ENCODE measurements at regions not wholly inside any gene's neighbourhood (a gene's known extent, or its start where the extent isn't known, plus 50 kb on each side); places are given as distances from the start of the nearest gene placed in this dataset.

DNA sequence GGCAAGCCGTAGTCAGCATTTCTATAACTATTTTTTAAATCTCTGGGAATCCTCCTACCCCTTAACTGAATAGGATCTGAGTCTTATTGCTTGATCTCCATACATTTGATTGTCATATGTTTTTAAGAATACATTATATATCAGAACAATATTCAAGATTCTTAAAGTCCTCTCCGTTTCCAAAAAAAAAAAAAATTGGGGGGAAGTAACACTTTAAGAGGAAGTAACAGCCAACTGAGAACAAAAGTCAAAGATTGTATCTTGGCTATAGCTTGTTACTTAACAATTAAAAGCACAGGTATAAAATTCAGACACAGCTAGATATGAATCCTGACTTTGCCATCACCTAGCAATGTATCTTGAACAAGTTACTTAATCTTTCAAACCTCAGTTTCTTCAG, 169.9 kb upstream of the ADO start:
- peaks cover 14% of the 10 kb centered on the region for H3K4me1 ChIP-seq (ENCODE audit: control insufficient read depth, insufficient read depth, low read length)
- H3K27me3 ChIP-seq (ENCODE audit: control insufficient read depth, insufficient read depth, low read length), result no peaks in the 10 kb centered on the region
- no peak overlapping the region for H3K9ac ChIP-seq (ENCODE audit: low read depth, low read length)
- H3K4me3 ChIP-seq (ENCODE audit: low read length), result no peak overlapping the region
- no peak overlapping the region for H3K4me2 ChIP-seq (ENCODE audit: low read length)
- H3K9me3 ChIP-seq (replicated peaks; ENCODE audit: low read length), result no peaks in the 10 kb centered on the region
- H3K36me3 ChIP-seq (ENCODE audit: insufficient read depth, low read length), result no peaks in the 10 kb centered on the region

DNA sequence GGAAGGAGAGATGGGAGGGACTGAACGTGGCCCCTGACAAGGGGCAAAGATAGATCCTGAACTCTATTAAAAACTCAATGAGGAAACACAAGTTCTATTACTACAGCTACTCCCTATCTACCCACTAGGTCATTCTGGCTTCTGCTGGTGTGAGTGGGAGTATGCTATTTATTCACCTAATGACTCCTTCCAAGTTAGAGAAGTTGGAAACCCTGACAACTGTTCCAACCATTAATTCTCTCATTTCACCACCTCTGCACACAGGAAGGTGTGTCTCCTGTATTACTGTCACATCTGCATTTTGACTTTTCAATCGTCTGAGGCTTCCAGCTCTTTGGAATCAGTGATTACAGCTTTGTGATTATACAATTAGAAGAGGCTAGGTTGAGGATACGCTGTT, 169.4 kb upstream of the ADO start:
- H3K36me3 ChIP-seq (ENCODE audit: insufficient read depth, low read length), result no peaks in the 10 kb centered on the region
- H3K4me2 ChIP-seq (ENCODE audit: low read length), result no peak overlapping the region
- peaks cover 14% of the 10 kb centered on the region for H3K4me1 ChIP-seq (ENCODE audit: control insufficient read depth, insufficient read depth, low read length)
- no peaks in the 10 kb centered on the region for H3K9me3 ChIP-seq (replicated peaks; ENCODE audit: low read length)
- no peak overlapping the region for H3K4me3 ChIP-seq (ENCODE audit: low read length)
- no peaks in the 10 kb centered on the region for H3K27me3 ChIP-seq (ENCODE audit: control insufficient read depth, insufficient read depth, low read length)
- no peak overlapping the region for H3K9ac ChIP-seq (ENCODE audit: low read depth, low read length)

DNA sequence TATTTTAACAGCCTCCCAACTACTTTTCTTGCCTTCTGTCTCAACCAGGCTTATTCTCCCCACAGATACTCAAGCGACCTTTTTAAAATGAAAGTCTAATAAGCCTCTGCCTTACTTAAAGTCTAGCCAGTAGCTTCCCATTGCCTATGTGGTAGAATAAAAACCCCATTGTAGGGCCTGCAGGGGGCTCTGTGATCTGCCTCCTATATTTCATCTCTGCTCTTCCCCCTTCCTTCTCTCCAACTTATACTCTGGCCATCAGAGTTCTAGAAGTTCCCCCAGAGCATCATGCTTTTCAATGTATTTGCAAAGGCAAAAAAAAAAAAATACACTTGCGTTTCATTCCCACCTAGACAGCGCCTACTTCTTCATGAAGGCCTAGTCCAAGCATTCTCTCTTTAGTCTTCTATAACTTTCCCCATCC, 167.7 kb upstream of the ADO start:
- Histone ChIP-seq H3K4me3 (ENCODE audit: low read length) (no peak overlapping the region), H3K4me1 (ENCODE audit: control insufficient read depth, insufficient read depth, low read length) (peaks cover 14% of the 10 kb centered on the region)

DNA sequence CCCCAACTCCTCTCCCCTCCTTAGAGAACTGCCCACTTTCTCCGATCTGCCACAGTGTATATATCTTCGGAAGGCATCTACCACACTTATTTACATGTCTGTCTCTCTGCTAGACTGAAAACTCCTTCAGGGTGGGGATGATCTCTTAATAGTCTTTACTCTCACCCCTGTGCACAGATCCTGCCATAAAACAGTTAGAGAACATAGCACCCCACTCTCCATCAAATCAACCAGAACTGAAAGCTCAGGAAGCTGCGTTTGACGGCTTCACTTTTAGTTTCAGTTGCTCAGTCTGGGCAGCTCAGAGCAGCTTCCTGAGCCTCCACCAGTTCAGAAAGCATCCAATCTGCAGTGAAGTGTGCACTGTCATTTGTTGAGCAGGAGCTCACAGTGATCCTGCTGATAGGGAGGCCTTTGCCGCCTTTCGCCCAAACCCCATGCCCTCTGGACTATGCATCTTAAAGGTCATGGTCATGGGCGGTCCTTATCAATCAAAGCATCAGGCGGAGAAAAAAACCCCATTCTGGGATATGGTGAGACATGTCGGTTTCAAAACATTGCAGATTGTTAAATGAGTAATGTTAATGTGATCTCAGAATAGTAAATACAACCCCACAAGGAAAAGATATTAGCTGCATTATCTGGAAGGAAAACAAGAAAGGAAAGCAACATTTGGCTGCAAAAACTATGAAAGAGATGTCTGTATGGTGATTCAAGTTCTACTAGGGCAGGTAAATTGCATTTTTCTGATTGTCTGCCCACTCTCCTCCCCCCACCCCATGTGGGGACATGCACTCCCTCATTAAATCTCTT, 167.1 kb upstream of the ADO start:
- Histone ChIP-seq H3K9ac (ENCODE audit: low read depth, low read length) (no peak overlapping the region), H3K27me3 (ENCODE audit: control insufficient read depth, insufficient read depth, low read length) (no peaks in the 10 kb centered on the region), H3K9me3 (replicated peaks; ENCODE audit: low read length) (no peaks in the 10 kb centered on the region), H3K36me3 (ENCODE audit: insufficient read depth, low read length) (no peaks in the 10 kb centered on the region), H3K4me3 (ENCODE audit: low read length) (peak overlapping the region; percentile 14), H3K4me2 (ENCODE audit: low read length) (peak overlapping the region; percentile 43), H3K4me1 (ENCODE audit: control insufficient read depth, insufficient read depth, low read length) (peaks cover 14% of the 10 kb centered on the region)

More for the DNA sequence above, 167.7 kb upstream of the ADO start:
- no peak overlapping the region for H3K4me2 ChIP-seq (ENCODE audit: low read length)
- H3K9me3 ChIP-seq (replicated peaks; ENCODE audit: low read length), result no peaks in the 10 kb centered on the region
- H3K36me3 ChIP-seq (ENCODE audit: insufficient read depth, low read length), result no peaks in the 10 kb centered on the region
- H3K9ac ChIP-seq (ENCODE audit: low read depth, low read length), result no peak overlapping the region
- no peaks in the 10 kb centered on the region for H3K27me3 ChIP-seq (ENCODE audit: control insufficient read depth, insufficient read depth, low read length)

DNA sequence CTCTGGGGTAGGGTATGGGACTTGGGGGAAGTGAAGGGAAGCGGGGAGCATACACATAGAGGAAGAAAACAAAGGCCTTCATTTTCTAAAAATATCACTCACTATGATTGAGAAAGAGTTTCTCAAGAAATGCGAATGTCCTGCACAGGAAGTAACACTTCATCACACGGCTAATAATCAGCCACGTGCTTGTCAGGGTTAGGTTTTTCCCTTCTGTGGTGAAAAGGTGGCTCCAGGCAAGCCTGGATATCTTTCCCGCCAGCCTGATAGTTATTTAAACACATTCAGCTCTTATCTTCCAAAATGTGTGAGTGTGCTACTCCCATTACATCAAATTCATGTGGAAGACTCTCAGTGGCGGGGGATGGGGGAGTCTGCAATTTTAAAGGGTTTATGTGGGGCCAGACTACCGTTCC, 166.4 kb upstream of the ADO start:
- H3K36me3 ChIP-seq (ENCODE audit: insufficient read depth, low read length), result no peaks in the 10 kb centered on the region
- no peak overlapping the region for H3K4me2 ChIP-seq (ENCODE audit: low read length)
- H3K4me3 ChIP-seq (ENCODE audit: low read length), result no peak overlapping the region
- no peaks in the 10 kb centered on the region for H3K27me3 ChIP-seq (ENCODE audit: control insufficient read depth, insufficient read depth, low read length)
- no peaks in the 10 kb centered on the region for H3K9me3 ChIP-seq (replicated peaks; ENCODE audit: low read length)
- H3K9ac ChIP-seq (ENCODE audit: low read depth, low read length), result no peak overlapping the region
- H3K4me1 ChIP-seq (ENCODE audit: control insufficient read depth, insufficient read depth, low read length), result peaks cover 14% of the 10 kb centered on the region

DNA sequence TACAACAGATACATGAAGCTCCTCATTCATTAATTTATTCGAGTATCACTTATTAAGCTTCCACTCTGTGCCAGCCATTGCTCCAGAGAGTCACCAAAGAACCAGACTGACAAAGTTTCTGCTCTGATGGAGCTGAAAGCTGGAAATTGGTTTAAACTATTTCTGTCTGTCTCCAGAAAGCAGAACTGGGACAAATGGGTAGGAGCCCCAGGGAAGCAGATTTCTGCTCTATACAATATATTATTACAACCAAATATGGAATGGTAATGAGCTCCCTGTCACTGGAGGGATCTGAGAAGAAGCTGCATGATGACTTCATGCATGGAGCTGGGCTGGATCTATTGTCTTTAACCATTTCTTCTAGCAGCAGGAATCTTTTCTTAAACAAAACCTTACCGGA, 165.4 kb upstream of the ADO start:
- Histone ChIP-seq H3K36me3 (ENCODE audit: insufficient read depth, low read length) (no peaks in the 10 kb centered on the region), H3K9me3 (replicated peaks; ENCODE audit: low read length) (no peaks in the 10 kb centered on the region), H3K9ac (ENCODE audit: low read depth, low read length) (no peak overlapping the region), H3K4me1 (ENCODE audit: control insufficient read depth, insufficient read depth, low read length) (peaks cover 14% of the 10 kb centered on the region), H3K4me2 (ENCODE audit: low read length) (no peak overlapping the region), H3K4me3 (ENCODE audit: low read length) (no peak overlapping the region), H3K27me3 (ENCODE audit: control insufficient read depth, insufficient read depth, low read length) (no peaks in the 10 kb centered on the region)

DNA sequence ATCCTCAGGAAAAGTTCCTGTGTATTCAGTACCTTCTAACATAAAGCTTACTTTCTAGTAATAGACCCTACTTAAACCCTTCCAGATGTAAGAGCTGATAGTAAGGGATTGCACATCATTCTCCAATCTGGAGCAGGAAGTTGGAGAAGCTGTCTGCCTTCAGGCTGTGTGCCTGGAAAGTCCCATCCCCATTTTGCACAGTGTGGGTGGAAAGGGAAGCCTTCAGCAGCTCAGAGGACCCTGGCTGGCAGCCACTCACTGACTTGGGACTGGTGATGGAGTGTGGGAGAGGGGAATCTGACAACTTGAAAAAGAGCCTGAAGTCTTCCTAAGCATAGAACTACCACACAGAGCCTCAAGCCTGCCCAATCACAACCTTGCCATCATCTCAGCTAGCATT, 164.1 kb upstream of the ADO start:
- Histone ChIP-seq H3K4me3 (ENCODE audit: low read length) (no peak overlapping the region), H3K9me3 (replicated peaks; ENCODE audit: low read length) (no peaks in the 10 kb centered on the region), H3K4me2 (ENCODE audit: low read length) (no peak overlapping the region), H3K4me1 (ENCODE audit: control insufficient read depth, insufficient read depth, low read length) (peaks cover 14% of the 10 kb centered on the region), H3K9ac (ENCODE audit: low read depth, low read length) (no peak overlapping the region), H3K36me3 (ENCODE audit: insufficient read depth, low read length) (no peaks in the 10 kb centered on the region), H3K27me3 (ENCODE audit: control insufficient read depth, insufficient read depth, low read length) (no peaks in the 10 kb centered on the region)

DNA sequence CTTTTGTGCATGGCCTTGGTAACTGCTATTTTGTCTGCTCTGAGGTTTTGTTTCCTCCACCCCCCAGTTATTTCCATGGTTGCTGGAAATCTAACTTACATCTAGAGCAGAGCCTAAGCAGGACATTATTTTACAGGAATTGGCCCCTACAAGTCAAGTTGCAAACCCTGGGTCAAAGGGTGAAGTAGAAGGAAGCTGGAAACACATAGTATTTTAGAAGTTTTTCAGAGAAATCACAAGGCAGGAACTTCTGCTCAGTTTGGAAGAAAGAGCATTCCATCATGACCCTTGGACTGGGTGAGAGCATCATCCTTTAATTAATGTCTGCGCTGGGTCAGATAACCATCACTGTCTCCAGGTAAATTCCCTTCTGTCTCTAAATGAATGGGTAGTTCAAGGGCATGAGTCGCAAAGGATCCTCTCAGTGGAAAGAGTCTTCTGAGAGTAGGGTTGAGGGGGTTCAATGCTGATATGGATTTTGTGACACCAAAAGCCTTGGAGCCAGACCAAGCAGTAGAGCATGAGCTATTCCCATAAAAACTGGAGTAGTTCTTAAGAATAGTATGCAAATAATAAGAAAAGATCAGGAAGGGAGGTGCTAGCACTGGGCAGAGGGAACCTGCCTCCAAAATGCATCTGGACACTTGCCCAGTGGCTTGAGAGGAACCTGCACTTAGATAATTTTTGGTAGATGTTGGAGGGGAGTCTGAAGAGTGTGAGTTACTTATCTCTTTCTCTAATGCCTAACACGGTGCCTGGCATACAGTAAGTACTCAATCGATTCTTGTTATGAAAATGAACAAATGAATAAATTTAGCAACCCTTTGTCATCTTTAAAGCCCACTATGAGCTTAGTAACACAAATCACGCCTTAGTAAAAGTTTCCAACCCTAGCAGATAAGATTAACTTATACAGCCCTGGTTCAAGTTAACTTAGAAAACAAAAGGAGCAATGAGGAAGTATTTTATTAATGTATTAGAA, 160.6 kb upstream of the ADO start:
- H3K9me3 ChIP-seq (replicated peaks; ENCODE audit: low read length), result no peaks in the 10 kb centered on the region
- H3K4me3 ChIP-seq (ENCODE audit: low read length), result no peak overlapping the region
- H3K9ac ChIP-seq (ENCODE audit: low read depth, low read length), result no peak overlapping the region
- H3K4me1 ChIP-seq (ENCODE audit: control insufficient read depth, insufficient read depth, low read length), result no peaks in the 10 kb centered on the region
- no peaks in the 10 kb centered on the region for H3K27me3 ChIP-seq (ENCODE audit: control insufficient read depth, insufficient read depth, low read length)
- no peaks in the 10 kb centered on the region for H3K36me3 ChIP-seq (ENCODE audit: insufficient read depth, low read length)
- no peak overlapping the region for H3K4me2 ChIP-seq (ENCODE audit: low read length)

DNA sequence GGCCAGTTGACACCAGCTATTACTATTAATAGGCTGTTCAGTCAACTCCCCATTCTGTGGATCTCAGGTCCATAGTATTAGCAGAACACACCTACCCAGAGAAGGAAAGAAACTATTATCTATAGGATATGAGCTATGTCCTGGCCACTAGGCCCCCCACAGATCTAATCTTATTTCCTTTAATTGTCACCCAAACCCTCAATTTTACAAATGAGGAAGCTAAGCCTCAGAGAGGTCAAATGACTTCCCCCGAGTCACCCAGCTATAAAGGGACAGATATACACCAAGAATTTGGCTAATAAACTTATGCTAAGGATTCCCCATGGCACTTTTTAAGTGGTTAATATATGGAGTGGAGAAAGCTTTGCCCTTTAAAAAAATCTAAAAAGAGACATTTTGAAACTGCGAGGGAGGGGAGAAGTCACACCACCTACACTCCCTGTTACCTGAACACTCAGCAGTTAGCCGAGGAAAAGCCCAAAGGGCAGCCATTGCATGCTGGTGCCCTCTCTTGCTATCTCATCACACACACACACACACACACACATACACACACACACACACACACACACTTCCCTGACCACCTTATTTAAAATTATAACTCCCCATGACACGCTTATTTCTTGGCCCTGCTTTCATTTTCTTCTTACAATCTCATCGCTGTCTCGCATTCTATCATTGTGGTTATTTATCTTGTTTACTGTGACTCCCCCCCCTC, 157.0 kb upstream of the ADO start:
- Histone ChIP-seq H3K27me3 (ENCODE audit: control insufficient read depth, insufficient read depth, low read length) (no peaks in the 10 kb centered on the region), H3K9me3 (replicated peaks; ENCODE audit: low read length) (no peaks in the 10 kb centered on the region), H3K9ac (ENCODE audit: low read depth, low read length) (no peak overlapping the region), H3K4me1 (ENCODE audit: control insufficient read depth, insufficient read depth, low read length) (peaks cover 31% of the 10 kb centered on the region), H3K4me3 (ENCODE audit: low read length) (no peak overlapping the region), H3K4me2 (ENCODE audit: low read length) (no peak overlapping the region), H3K36me3 (ENCODE audit: insufficient read depth, low read length) (no peaks in the 10 kb centered on the region)

DNA sequence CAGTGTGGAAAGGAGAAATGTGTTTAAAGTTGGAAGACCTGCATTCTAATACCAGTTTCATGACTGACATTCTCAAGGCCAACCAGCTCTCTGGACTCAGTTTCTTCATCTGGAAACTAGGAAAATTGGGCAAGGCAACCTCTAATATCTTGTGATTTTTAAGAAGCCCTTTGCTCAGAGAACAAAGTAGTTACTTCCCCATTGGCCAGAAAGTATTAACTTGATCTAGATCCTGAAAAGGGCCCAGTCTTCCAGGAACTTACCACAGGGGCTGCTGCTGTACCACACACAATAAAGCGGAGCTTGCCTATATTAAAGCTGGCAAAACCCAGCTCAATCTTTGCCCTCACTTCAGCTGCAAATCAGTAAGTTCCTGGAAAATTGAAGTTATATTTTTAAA, 155.6 kb upstream of the ADO start:
- H3K9me3 ChIP-seq (replicated peaks; ENCODE audit: low read length), result no peaks in the 10 kb centered on the region
- no peak overlapping the region for H3K4me3 ChIP-seq (ENCODE audit: low read length)
- H3K27me3 ChIP-seq (ENCODE audit: control insufficient read depth, insufficient read depth, low read length), result no peaks in the 10 kb centered on the region
- H3K4me2 ChIP-seq (ENCODE audit: low read length), result no peak overlapping the region
- no peaks in the 10 kb centered on the region for H3K36me3 ChIP-seq (ENCODE audit: insufficient read depth, low read length)
- H3K4me1 ChIP-seq (ENCODE audit: control insufficient read depth, insufficient read depth, low read length), result peaks cover 36% of the 10 kb centered on the region
- H3K9ac ChIP-seq (ENCODE audit: low read depth, low read length), result no peak overlapping the region

DNA sequence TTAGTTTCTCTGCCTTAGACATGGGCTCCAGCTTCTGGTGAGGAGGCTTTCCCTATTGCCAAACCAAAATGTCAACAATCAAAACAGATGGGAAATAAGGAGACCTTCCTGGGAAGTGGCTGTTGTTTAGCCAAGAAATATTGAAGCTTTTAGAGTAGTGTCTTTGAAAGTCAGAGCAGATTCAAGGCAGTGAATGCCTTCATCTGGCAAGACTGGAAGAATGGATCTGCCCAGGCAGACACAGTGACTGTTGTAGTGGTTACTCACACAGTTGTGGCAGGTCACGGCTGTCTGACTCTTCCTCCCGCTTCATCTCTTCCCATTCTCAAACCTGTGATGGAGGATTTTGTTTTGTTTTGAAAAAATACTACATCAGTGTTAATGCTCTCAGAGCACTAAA, 154.1 kb upstream of the ADO start:
- Histone ChIP-seq H3K36me3 (ENCODE audit: insufficient read depth, low read length) (no peaks in the 10 kb centered on the region), H3K9ac (ENCODE audit: low read depth, low read length) (no peak overlapping the region), H3K4me1 (ENCODE audit: control insufficient read depth, insufficient read depth, low read length) (peaks cover 36% of the 10 kb centered on the region), H3K27me3 (ENCODE audit: control insufficient read depth, insufficient read depth, low read length) (no peaks in the 10 kb centered on the region), H3K9me3 (replicated peaks; ENCODE audit: low read length) (no peaks in the 10 kb centered on the region), H3K4me2 (ENCODE audit: low read length) (peak overlapping the region; percentile 11), H3K4me3 (ENCODE audit: low read length) (no peak overlapping the region)

Data from skeletal muscle satellite cell (primary cell).